Activated CD8-positive, alpha-beta memory T cell treated with anti-CD3 and anti-CD28 coated beads, Interleukin-2, amount 50 U/mL, for 1 hour (primary cell): ENCODE measurements at regions not wholly inside any gene's neighbourhood (a gene's known extent, or its start where the extent isn't known, plus 50 kb on each side); places are given as distances from the start of the nearest gene placed in this dataset.
"Not testable (repeated sequence)": the region's sequence is repeated elsewhere in the genome, so short reads cannot be mapped to it uniquely, and the experiment has no call there.

Source experiments
- DNase-seq: peaks from one replicate; pipeline ENCODE4 v3.0.0-alpha.2; 2020; ENCODE audit errors: extremely low read depth

DNA sequence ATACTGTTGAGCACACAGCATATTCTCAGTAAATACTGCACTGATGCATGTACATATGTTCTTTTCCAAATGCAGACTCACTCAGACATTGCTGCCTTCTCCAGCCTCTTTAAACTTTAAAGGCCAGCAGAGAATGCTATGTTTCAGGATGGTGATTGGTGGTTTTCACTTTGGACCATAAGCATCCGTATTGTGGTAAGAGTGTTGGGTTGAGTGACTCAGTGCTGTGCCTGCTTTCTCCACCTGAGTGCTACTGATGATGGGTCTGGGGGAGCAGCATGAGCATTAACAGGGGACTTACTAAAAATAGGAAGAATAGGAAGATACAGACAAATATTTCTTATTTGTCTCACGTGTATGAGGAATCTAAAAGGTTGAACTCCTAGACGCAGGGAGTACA is 56.3 kb upstream of the ZNF92 start:
- DNase-seq: no peak

DNA sequence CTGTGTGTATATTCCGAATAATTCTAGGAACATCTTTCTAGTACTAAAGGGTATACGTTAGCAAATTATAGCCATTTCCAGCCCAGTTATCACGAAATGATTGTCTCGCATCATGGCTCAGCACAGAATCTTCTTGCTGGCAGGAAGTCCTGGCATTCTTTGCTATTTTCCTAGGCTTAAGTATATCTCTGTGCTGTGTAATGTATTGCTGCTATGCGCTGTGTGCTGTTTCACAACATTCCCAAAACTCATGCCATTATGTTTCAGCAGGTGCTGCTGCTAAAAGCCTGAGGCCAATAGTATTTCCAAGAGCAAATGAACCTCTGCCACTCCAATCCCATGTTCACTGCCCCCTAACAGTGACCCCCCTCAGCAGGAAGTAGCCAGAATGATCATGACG is 62.9 kb upstream of the ZNF92 start:
- no peak for DNase-seq

DNA sequence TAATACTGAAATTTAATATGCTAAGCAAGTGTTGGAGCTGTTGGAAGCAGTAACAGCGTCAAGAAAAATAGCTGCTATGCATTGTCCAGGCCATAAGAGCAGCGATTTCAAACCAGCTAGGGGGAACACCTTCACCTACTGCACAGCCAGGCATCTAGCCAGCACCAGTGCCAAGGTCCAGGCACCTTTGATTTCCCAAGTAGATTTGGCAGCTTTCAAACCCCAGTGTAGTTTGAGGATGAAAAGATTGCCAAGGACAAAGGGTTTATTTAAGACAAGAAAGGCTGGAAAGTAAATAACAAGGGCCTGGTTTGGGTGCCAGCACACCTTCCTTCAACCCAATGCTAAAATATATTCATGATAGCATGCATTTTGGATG is 65.4 kb upstream of the ZNF92 start:
- DNase-seq: no peak

DNA sequence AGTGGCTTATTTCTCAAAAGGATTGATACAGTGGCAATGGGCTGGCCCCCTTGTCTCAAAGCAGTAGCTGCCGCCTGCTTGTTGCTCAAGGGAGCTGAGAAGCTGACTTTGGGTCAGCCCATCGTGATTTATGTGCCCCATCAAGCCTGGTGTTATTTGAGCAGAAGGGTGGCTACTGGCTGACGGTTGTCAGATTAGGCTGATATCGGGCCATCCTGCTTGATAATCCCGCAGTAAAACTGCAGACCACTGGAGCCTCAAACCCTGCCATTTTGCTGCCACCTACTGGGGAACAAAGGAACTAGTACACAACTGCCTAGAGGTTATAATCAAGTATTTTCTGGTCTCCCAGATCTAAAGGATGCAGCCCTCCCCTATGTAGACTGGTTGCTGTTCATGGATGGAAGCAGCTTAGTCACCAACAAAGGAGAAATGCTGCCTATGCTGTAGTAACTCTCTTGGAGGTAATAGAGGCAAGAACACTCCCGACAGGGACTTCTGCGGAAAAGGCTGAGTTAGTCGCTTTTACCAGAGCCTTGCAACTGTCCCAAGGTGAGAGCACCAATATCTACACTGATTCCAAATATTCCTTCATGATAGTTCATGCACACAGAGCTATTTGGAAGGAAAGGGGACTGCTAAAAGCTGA is 65.9 kb upstream of the ZNF92 start:
- DNase-seq: peak; percentile 14

DNA sequence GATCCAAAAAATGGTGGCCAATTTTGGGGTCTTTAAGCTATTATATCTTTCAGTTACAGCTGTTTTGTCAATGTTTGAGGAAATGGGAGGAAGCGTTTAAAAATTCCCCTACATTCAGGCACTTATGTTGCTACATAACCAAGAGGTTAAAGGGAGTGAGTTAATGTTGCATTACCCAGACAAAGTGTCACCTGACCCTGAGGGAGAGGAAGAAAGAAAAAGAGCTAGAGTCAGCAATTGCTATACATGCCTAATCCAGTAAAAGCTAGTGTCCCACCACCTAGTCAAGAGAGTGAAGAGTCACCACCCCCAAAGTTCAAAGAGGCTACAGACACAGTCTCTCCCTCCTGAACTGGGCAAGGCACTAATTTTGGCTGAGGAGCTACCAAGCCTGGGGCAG is 69.5 kb upstream of the ZNF92 start:
- no peak for DNase-seq

DNA sequence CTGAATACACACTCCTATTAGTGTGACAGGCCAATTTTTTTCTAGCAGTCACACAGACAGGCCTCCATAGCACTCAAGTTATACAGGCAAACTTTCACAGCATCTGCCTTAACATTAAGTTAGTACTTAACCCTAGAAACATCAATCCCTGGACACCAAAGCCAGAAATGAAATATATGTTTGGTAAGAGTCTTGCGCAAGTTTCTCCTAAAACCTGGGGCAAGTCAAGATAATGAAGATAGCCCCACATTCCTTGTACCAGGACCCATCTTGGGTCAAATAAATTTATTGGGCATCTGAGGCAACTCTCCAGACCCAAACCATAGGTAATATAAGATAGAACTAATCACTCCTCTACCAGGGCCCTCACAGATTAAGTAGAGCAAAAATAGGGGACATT is 70.8 kb upstream of the ZNF92 start:
- no peak for DNase-seq

DNA sequence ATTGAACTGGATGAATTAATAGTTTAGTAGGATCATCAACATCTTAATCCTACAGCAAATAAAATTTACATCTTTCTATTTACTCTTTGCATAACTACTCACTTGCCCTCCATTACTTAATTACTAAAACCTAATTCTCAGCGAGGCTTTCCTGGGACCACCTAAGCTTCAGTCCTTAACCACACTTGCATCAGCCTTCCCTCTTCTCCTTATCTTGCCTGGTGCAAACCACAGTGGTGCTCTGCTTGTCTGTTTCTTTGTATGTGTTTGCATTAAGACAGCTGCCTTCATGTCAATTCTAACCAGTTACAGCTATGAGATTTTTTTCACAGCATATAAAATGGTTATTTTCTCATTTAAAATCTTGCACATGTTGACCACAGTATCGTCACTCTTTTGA is 72.6 kb upstream of the ZNF92 start:
- no peak for DNase-seq

DNA sequence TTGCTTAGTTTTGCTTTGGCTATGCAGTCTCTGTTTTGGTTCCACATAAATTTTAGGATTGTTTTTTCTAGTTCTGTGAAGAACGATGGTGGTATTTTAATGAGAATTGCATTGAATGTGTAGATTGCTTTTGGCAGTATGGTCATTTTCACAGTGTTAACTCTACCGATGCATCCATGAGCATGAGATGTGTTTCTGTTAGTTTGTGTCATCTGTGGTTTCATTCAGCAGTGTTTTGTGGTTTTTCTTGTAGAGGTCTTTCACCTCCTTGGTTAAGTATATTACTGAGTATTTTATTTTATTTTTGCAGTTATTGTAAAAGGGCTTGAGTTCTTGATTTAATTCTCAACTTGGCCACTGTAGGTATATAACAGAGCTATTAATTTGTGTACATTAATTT is 78.2 kb upstream of the ZNF92 start:
- DNase-seq: no peak

DNA sequence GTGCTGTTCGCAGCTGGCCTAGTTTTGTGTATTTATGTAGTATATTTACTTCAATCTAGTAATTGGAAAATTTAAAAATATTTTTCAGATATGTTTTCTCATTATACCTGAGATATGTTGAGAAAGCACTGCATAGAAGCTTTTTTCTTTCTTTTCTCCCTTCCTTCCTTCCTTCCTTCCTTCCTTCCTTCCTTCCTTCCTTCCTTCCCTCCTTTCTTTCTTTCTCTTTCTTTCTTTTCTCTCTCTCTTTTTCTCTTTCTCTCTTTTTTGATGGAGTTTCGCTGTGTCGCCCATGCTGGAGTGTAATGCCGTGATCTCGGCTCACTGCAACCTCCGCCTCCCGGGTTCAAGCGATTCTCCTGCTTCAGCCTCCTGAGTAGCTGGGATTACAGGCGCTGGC is 83.3 kb upstream of the ZNF92 start:
- not testable (repeated sequence) for DNase-seq

DNA sequence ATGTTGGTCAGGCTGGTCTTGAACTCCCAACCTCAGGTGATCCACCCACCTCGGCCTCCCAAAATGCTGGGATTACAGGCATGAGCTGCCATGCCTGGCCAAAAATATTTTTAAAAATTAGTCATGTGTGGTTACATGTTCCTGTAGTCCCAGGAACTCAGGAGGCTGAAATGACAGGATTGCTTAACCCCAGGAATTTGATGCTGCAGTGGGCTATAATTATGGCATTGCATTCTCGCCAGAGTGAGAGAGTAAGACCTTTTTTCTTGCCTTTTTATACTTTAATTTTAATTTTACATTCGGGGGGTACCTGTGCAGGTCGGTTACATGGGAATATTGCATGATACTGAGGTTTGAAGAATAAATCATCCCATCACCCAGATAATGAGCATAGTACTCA is 86.6 kb upstream of the ZNF92 start:
- DNase-seq: no peak

DNA sequence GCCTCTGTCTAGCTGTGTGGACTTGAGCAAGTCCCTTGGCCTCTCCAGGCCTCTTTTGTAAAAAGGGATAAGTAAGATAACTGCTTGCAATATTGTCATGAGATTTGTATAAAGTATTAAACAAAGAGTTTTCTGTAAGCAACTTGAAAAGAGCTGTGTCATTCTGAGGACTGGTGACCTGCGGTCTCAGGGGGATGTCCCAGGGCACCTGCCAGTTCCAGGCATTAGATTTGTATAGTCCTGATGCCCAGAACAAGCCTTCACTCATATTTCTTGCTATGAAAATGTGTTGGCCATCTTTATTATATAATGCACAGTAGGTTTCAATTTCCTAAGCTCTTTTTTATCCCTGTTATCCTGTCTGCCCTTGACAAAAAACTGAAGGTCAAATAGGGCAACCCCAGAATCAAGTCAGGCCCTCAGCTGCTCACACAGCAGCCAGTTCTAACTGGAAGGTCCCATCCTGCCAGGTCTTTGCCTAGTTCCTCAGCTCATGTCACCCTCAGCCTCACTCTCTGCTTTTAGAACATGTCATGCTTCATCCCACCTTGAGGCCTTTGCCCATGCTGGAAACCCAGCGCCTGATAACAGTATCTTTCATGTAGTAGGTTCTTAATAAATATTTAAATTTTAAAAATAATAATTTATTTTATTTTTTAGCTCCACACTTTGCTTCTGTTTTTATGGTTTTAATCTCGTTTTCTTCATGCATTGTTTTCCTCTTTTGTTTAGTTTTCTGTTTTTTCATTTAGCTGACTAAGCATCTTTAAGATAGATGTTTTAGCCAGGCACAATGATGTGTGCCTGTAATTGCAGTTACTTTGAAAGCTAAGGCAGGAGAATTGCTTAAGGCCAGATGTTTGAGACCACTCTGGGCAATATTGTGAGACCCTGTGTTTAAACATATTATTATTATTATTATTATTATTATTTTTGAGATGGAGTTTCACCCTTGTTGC is 87.5 kb upstream of the ZNF92 start:
- no peak for DNase-seq

DNA sequence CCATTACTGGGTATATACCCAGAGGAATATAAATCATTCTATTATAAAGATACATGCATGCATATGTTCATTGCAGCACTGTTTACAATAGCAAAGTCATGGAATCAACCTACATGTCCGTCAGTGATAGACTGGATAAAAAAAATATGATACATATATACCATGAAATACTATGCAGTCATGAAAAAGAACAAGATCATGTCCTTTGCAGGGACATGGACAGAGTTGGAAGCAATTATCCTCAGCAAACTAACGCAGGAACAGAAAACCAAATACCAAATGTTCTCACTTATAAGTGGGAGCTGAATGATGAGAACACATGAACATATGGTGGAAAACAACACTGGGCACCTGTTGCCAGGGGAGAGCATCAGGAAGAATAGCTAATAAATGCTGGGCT is 88.4 kb upstream of the ZNF92 start:
- not testable (repeated sequence) for DNase-seq

DNA sequence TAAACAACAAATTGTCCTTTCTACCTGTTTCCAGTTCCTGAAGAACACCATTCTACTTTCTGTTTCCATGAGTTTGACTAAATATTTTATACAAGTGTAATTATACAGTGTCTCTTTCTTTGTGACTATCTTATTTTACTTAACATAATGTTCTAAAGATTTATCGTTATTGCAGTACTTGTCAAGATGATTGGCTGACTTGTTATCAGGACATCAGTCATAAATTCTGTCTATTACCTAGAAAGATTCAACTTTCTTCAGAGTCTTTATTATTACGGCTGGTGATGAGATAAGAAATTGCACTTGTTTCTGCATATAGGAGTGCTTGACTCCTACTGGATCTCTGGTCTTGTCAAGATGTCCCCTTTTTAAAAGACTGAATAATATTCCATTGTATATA is 93.9 kb upstream of the ZNF92 start:
- no peak for DNase-seq

DNA sequence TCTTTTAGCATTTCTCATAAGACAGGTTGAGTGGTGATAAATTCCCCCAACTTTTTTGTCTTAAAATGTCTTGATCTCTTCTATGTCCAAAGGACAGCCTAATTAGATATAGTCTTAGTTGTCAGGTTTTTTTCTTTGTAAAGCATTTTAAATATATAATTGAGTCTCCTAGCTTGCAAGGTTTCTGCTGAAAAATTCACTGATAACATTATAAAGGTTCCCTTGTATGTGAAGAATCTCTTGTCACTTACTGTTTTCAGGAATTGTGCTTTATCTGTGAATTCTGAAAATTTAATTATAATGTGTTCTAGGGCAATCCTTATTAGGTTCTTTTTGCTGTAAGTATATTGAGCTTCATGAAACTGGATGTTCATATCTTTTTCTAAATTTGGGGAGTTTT is 96.8 kb upstream of the ZNF92 start:
- DNase-seq: no peak

DNA sequence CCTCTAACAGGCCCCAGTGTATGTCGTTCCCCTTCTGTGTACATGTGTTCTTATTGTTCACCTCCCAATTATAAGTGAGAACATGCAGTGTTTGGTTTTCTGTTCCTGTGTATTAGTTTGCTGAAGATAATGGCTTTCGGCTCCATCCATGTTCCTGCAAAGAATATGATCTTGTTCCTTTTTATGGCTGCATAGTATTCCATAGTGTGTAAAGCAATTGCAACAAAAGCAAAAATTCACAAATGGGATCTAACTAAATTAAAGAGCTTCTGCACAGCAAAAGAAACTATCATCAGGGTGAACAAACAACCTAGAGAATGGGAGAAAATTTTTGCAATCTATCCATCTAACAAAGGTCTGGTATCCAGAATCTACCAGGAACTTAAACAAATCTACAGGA is 102.2 kb upstream of the ZNF92 start:
- not testable (repeated sequence) for DNase-seq

DNA sequence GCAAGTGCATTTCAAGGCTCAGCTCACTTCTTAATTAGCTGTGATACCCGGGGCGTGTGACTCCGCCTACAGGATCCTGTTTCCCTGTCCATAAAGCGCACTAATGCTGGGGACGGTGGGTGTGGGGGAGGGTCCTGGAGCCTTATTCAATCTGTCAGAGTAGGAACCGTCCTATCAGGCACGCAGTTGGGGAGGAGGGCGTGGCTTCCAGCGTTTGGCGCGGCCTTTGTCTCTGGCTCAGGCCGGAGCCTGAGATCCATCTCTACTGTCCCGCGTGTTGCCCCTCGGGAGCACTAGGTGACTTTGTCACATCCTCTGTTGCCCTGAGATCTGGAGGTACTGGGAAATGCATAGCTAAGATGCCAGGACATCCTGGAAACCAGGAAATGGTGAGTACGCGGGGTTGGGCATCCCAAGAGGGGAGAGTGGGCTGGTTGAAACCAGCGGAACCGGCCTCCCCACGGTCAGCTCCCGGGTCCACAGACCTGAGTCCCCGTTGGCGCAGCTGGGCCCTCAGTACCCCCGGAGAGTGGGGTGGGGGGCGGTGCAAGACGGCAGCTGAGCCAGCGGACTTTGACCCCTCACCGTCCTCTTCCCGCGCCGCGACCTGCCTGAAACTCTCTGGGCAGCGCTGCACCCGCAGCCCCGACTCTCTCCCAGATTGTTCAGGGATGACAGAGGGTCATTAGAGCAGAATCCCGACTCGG is 104.4 kb upstream of the ZNF92 start:
- no peak for DNase-seq

DNA sequence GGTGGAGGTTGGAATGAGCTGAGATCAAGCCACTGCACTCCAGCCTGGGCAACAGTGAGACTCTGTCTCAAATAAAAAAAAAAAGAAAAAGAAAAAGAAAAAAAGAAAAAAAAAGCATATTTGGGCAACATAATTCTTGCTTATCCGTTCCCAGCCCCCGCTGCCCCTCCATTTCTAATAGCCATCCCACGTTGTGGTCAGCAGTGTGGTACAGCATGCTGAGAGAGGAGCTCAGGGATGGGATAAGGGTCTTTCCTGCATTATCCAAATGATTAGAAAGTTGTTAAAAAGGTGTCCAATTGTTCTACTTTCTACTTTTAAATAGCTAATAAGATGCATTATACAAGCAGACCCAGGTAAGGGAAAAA is 104.9 kb upstream of the ZNF92 start:
- DNase-seq: no peak

DNA sequence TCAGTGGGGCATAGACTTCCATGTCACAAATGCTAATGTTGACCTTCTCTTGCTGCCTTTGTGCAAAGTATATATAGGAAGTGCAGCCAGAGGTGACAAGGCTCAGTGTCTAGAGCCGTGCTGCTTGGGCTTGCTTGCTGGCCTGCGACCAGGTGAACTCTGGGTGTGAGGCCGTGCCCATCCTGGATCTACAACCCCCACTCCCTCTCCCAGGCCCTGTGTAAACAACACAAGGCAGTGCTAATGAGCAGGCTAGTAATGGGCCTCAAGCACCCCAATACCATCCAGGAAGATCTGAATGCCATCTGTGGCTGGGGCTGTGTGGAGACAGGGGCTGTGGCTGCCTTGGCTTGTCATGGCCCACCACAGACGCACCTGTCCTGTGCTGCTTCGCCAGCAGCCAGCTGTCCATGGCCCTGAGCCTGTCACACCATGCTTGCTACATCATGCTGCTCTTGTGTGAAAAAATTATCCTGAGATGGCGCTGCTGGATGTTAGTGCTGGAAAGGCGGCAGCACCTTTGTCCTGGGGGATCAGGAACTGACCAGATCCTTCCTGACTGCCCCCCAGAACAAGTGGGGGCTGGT is 107.6 kb upstream of the ZNF92 start:
- DNase-seq: no peak

DNA sequence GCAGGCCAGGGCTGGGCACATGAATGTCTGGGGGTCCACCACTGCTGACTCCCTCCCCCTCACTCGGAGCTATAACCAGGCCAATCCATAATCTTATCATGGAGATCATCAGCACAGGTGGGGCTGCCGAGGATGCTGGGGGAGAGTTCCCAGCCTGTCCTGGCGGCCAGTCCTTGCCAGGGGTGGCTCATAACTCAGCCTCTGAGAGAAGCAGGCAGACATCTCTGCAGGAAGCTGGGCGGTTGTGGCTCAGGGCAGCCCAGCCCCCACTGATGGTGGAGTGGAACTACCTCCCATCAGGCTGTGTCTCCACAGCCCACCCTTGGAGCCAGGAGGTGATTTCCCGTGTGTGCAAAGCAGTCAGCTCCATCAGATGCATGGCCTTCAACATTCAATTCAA is 109.4 kb upstream of the ZNF92 start:
- no peak for DNase-seq

DNA sequence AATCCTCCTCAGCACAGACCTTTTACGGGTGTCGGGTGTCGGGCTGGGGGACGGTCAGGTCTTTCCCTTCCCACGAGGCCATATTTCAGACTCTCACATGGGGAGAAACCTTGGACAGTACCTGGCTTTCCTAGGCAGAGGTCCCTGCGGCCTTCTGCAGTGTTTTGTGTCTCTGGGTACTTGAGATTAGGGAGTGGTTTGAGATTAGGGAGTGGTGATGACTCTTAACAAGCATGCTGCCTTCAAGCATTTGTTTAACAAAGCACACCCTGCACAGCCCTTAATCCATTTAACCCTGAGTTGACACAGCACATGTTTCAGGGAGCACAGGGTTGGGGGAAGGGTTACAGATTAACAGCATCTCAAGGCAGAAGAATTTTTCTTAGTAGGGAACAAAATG is 113.0 kb upstream of the ZNF92 start:
- not testable (repeated sequence) for DNase-seq

DNA sequence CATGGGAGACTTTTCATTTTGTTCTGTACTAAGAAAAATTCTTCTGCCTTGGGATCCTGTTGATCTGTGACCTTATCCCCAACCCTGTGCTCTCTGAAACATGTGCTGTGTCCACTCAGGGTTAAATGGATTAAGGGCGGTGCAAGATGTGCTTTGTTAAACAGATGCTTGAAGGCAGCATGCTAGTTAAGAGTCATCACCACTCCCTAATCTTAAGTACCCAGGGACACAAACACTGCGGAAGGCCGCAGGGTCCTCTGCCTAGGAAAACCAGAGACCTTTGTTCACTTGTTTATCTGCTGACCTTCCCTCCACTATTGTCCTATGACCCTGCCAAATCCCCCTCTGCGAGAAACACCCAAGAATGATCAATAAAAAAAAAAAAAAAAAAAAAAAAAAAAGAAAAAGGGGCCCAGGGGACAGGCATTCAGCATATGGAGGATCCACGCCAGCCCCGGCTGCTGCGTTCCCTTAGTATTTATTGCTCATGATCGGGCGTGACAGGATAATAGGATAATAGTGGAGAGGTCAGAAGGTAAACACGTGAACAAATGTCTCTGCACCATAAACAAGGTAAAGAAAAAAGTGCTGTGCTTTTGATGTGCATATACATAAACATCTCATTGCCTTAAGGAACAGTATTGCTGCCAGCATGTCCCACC is 113.7 kb upstream of the ZNF92 start:
- DNase-seq: not testable (repeated sequence)

DNA sequence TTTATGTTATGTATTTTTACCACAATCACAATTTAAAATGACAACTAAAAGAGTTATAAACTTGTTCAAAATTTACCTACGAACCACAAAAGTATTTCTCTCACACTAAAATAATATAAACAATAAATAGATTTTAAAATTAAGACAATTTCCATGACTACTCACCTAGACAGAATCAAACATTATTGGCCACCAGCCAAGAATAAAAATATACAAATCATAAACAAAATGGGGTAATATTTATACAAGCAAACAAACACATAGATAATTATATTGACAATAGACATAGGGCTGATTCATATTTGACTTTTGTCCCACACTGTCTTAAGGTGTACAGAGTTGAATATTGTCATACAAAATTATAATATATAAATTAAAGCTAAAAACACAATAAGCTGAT is 119.6 kb upstream of the ZNF92 start:
- no peak for DNase-seq
